Spleen (tissue), 11 donors: ENCODE measurements at regions not wholly inside any gene's neighbourhood (a gene's known extent, or its start where the extent isn't known, plus 50 kb on each side); places are given as distances from the start of the nearest gene placed in this dataset.

Experiments used
- DNase-seq: peaks from one replicate; pipeline ENCODE4 v3.0.0-alpha.2; 2020
- H3K27ac ChIP-seq, 8 donors: fragments of 200-600 bp; sonication (generic) in 7 of 8; 1 replicate in 4 of 8; 2 replicates in 4 of 8; pipeline versions ENCODE4 v1.5.0 to v1.8.0; 2016 to 2021; ENCODE audit warnings: inconsistent platforms in 4 of 8, mild to moderate bottlenecking in 4 of 8, moderate library complexity in 1 of 8
- H3K27me3 ChIP-seq, 7 donors: fragments of 200-600 bp; sonication (generic) in 6 of 7; replicated peaks in 1 of 7; 1 replicate in 4 of 7; 2 replicates in 3 of 7; pipeline versions ENCODE4 v1.5.0 to v1.8.0; 2016 to 2021; ENCODE audit warnings: inconsistent platforms in 3 of 7, mild to moderate bottlenecking in 1 of 7
- H3K36me3 ChIP-seq, 6 donors: fragments of 200-600 bp; sonication (generic) in 5 of 6; 1 replicate in 4 of 6; 2 replicates in 2 of 6; pipeline versions ENCODE4 v1.5.0 to v1.8.0; 2016 to 2021; ENCODE audit warnings: inconsistent platforms in 2 of 6
- H3K4me1 ChIP-seq, 6 donors: fragments of 200-600 bp; sonication (generic) in 5 of 6; 1 replicate in 3 of 6; 2 replicates in 3 of 6; pipeline versions ENCODE4 v1.5.0 to v1.8.0; 2016 to 2021; ENCODE audit warnings: inconsistent platforms in 3 of 6
- H3K4me3 ChIP-seq, 8 donors: fragments of 200-600 bp; sonication (generic) in 7 of 8; 1 replicate in 4 of 8; 2 replicates in 4 of 8; pipeline versions ENCODE4 v1.5.0 to v1.8.0; 2016 to 2021; ENCODE audit warnings: inconsistent platforms in 4 of 8, mild to moderate bottlenecking in 4 of 8, moderate library complexity in 2 of 8
- H3K9me3 ChIP-seq, 8 donors: fragments of 200-600 bp; sonication (generic) in 7 of 8; 1 replicate in 4 of 8; 2 replicates in 4 of 8; pipeline versions ENCODE4 v1.5.0 to v1.8.0; 2016 to 2021; ENCODE audit warnings: inconsistent platforms in 4 of 8
- POLR2A ChIP-seq, 3 donors: fragments of 450-650 bp; IDR thresholded peaks; one replicate each; pipeline ENCODE4 v1.5.1; 2017; ENCODE audit warnings: antibody characterized with exemption in 3 of 3, mild to moderate bottlenecking in 1 of 3
- POLR2AphosphoS5 ChIP-seq, 3 donors: sonication (generic); formaldehyde crosslinking; IDR thresholded peaks; one replicate each; pipeline ENCODE4 v1.5.1; 2017; ENCODE audit warnings: antibody characterized with exemption in 3 of 3
- WGBS, 5 donors: extraction: QIAGEN DNeasy Blood & Tissue Kit in 3 of 5; methylation state at CpG; one replicate each; pipeline versions ENCODE4 v1.1.5 to v1.1.7; 2013 to 2018; 5-methylcytosine and 5-hydroxymethylcytosine counted together
- intact Hi-C: fragments of 100-400 bp; cut with DNase I; formaldehyde crosslinking; loops from one replicate; pipeline ENCODE4 v1.15.0; 2023; ENCODE audit warnings: low total_unique reads
- TF ChIP-seq, protein P1 (sequence below), 11 experiments: fragments of 200-600 bp in 7 of 11; fragments of 450-650 bp in 4 of 11; sonication (generic) in 4 of 11; IDR thresholded peaks in 8 of 11; conservative IDR thresholded peaks in 3 of 11; 1 replicate in 7 of 11; 2 replicates in 4 of 11; pipeline versions ENCODE4 v1.4.0 to v1.8.0; 2016 to 2021; ENCODE audit warnings: antibody characterized with exemption in 11 of 11, inconsistent platforms in 4 of 11, mild to moderate bottlenecking in 1 of 11
- donor health status: healthy with polysubstance abuse.
- donor health status: DM: no; HTN: no; CAD: no; lungs with moderate emphysema.
- donor health status: DM: no; HTN: no; CAD: no.
- donor health status: Bipolar disorder and iron deficiency.
- donor health status: healthy.
- donor health status: DM: no; HTN: no; CAD: no.
- donor health status: DM: yes; HTN: yes; CAD: no.

DNA sequence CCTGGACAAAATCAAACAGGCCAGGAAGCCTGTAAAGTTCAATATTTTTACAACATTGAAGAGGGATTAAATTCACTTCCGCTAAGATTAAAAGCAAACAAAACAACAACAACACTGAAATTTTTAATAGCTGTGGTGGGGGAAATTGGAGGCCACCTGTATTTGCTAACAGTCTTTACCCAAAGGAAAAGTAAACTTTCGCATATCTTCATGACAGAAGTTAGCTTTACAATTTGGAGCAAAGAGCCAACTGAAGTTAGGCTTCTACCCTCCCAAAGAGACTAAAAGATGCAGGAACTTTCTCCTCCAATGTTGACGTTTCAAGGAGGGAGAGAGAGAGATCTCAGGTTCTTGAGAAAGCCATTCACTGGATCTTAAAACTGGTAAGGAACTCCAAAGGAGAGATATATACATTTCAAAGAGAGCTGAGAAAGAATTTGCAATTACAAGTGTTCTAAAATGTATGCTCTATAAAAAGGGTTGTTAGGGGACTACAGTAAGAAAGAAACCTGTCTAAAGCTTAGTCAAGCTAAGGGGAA lies 349.2 kb upstream of the CDH9 start:
- H3K27me3 ChIP-seq, result no peaks in the 10 kb centered on the region
- no peaks in the 10 kb centered on the region for H3K4me1 ChIP-seq
- no peaks in the 10 kb centered on the region for H3K36me3 ChIP-seq
- 68 to 82% (median 76%) methylated on average over 3 of the region's 3 CpGs for WGBS, 5 donors
- intact Hi-C loops, result no loop called here
- H3K4me3 ChIP-seq, result no peak overlapping the region
- H3K9me3 ChIP-seq, result peaks cover 0 to 20% (median 8%) of the 10 kb centered on the region in 8 donors
- H3K27ac ChIP-seq, result no peak overlapping the region
- TF ChIP-seq POLR2A (IDR thresholded peaks at IDR 0.05) (no peak), POLR2AphosphoS5 (IDR thresholded peaks at IDR 0.05) (no peak)
- TF ChIP-seq, protein P1, sequence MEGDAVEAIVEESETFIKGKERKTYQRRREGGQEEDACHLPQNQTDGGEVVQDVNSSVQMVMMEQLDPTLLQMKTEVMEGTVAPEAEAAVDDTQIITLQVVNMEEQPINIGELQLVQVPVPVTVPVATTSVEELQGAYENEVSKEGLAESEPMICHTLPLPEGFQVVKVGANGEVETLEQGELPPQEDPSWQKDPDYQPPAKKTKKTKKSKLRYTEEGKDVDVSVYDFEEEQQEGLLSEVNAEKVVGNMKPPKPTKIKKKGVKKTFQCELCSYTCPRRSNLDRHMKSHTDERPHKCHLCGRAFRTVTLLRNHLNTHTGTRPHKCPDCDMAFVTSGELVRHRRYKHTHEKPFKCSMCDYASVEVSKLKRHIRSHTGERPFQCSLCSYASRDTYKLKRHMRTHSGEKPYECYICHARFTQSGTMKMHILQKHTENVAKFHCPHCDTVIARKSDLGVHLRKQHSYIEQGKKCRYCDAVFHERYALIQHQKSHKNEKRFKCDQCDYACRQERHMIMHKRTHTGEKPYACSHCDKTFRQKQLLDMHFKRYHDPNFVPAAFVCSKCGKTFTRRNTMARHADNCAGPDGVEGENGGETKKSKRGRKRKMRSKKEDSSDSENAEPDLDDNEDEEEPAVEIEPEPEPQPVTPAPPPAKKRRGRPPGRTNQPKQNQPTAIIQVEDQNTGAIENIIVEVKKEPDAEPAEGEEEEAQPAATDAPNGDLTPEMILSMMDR (IDR thresholded peaks at IDR 0.05 in 8 of 11, conservative IDR thresholded peaks at IDR 0.05 in 3 of 11), result no peak
- DNase-seq, result no peak

- no peak for DNase-seq
- H3K27me3 ChIP-seq, result no peaks in the 10 kb centered on the region
- H3K9me3 ChIP-seq, result peaks cover 0 to 11% (median 4%) of the 10 kb centered on the region in 8 donors
- intact Hi-C loops, result no loop called here
- WGBS, 5 donors, result 80 to 88% (median 87%) methylated on average over 1 of the region's 1 CpG
- H3K4me3 ChIP-seq, result no peak overlapping the region
- no peaks in the 10 kb centered on the region for H3K36me3 ChIP-seq
- H3K27ac ChIP-seq, result no peak overlapping the region
- no peak for TF ChIP-seq POLR2A (IDR thresholded peaks at IDR 0.05)
- no peak for TF ChIP-seq POLR2AphosphoS5 (IDR thresholded peaks at IDR 0.05)
- TF ChIP-seq, protein P1 (IDR thresholded peaks at IDR 0.05 in 8 of 11, conservative IDR thresholded peaks at IDR 0.05 in 3 of 11), result no peak
- no peaks in the 10 kb centered on the region for H3K4me1 ChIP-seq
Measured at GRCh38 chr5:27381686-27382085, 343.3 kb upstream of the CDH9 start.

- Histone ChIP-seq H3K9me3 (peaks cover 0 to 15% (median 0%) of the 10 kb centered on the region in 8 donors), H3K36me3 (no peaks in the 10 kb centered on the region), H3K27ac (no peak overlapping the region), H3K4me3 (no peak overlapping the region), H3K27me3 (no peaks in the 10 kb centered on the region), H3K4me1 (no peaks in the 10 kb centered on the region)
- DNase-seq, result no peak
- TF ChIP-seq POLR2A (IDR thresholded peaks at IDR 0.05) (no peak), POLR2AphosphoS5 (IDR thresholded peaks at IDR 0.05) (no peak)
- TF ChIP-seq, protein P1 (IDR thresholded peaks at IDR 0.05 in 8 of 11, conservative IDR thresholded peaks at IDR 0.05 in 3 of 11), result no peak
- intact Hi-C loops, result no loop called here
- 72 to 94% (median 80%) methylated on average over 4 of the region's 4 CpGs for WGBS, 5 donors
Measured at GRCh38 chr5:27377626-27378025, 339.2 kb upstream of the CDH9 start.

DNA sequence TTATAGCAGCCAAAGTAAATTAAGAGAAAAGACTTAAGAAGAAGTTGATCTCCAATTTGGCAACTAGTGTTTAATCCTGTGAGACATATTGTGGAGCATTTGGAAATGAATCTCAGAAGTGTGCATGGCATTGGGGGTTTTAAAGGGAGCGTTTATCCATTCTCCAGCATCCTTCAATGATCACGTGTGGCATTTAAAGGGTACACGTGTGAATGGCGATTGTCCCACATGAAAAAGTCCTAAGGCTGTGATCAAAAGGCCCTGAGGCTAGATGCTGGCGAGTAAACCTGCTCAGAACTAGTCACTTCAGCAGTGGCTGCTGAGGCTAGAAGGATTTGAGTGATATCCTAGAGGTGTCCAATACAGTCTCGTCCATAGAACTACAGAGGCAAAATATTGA lies 315.6 kb upstream of the CDH9 start:
- Histone ChIP-seq H3K4me3 (no peak overlapping the region), H3K4me1 (no peaks in the 10 kb centered on the region), H3K9me3 (peaks cover 0 to 17% (median 3%) of the 10 kb centered on the region in 8 donors), H3K27ac (no peak overlapping the region), H3K36me3 (no peaks in the 10 kb centered on the region), H3K27me3 (no peaks in the 10 kb centered on the region)
- intact Hi-C loops, result no loop called here
- TF ChIP-seq, protein P1 (IDR thresholded peaks at IDR 0.05 in 8 of 11, conservative IDR thresholded peaks at IDR 0.05 in 3 of 11), result no peak
- TF ChIP-seq POLR2A (IDR thresholded peaks at IDR 0.05) (no peak), POLR2AphosphoS5 (IDR thresholded peaks at IDR 0.05) (no peak)
- no peak for DNase-seq
- WGBS, 5 donors, result 82 to 87% (median 84%) methylated on average over 6 of the region's 6 CpGs
